DMS 273 (cell line): ENCODE measurements at regions not wholly inside any gene's neighbourhood (a gene's known extent, or its start where the extent isn't known, plus 50 kb on each side); places are given as distances from the start of the nearest gene placed in this dataset.

Source experiments
- DNase-seq: peaks from one replicate; lab custom pipeline; 2025; ENCODE audit not compliant: unreplicated experiment; lab: John Stamatoyannopoulos, UW

DNA sequence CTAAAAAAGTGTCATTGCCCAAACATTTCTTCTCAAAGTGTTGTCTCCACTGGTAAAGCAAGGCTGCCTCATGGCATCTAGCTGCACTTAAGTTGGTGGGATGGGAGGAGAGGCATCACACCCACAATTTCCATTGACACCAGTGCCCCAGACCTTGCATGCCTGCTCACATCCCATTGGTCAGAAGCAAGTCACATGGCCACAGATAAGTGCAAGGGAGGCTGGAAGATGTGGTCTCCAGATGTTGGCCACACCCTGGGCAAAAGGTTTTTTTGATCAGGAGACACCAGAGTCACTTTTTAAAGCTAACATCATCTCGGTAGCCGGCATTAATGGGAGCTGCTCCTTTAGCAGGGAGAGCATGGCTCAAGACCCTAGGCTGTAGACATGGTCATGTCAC is 157.1 kb upstream of the CST7 start:
- no peak for DNase-seq

DNA sequence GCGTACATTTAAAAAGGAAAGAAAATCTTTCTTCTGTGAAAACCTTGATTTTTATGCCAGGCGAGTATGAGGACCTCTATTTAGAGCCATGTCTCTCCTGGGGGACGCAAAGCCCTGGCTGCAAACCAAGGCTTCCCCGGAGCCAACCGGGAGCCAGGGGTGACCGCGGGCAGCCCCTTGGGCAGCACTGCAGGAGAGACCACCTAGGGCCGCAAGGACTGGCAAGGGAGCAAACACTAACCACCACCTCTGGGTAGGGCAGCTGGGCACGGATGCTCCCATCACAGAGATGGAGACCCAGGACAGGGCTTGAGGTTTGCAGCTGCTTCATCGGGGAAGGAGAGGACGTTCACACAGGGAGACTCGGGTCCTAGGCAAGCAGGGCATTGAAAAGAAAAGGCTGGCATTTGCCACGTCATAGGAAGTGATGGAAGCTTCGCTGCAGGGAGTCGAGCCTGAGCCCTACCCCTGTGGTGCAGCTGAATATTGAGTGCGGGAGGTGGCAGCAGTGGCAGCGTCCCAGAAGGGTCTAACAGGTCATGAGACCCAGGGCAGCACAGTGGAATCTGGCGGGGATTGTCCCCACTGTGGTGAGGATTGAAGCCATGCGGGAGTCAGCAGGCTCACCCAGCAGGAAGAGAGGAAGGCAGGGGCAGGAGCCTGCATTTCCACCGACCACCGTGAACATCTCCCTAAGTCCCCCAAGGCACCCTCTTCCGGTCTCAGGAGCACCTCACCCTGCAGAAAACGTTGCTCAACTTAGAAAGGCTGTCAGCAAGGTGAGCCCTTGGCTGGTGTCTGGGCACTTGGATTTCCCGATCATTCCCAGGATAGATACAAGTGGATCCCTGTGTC is 156.2 kb upstream of the CST7 start:
- DNase-seq = no peak

- no peak for DNase-seq
Measured at GRCh38 chr20:24795436-24795835, 153.6 kb upstream of the CST7 start.

DNA sequence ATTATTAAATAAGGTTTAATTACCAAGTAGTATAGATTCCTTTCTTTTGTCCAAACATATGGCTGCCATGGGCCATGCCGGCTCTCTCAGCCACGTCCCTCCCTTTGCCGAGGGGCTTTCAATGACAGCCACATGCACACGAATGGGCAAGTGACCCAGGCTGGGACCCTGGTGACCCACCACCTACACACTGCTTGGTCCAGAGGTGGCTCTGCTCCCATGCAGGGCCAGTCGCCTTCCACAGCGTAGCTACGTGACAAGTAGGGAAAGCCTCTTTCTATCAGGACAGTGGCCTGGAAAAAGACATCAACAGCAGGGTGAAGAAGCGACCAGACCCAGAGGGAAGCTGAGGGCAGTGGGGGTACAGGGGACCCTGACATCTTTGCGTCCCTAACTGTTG is 152.8 kb upstream of the CST7 start:
- no peak for DNase-seq

- DNase-seq = no peak
Measured at GRCh38 chr20:24797113-24797512, 152.0 kb upstream of the CST7 start.

- no peak for DNase-seq
Measured at GRCh38 chr20:24797745-24798655, 151.1 kb upstream of the CST7 start.

GRCh38 chr20:24798930-24799705 is 150.0 kb upstream of the CST7 start:
- no peak for DNase-seq

DNA sequence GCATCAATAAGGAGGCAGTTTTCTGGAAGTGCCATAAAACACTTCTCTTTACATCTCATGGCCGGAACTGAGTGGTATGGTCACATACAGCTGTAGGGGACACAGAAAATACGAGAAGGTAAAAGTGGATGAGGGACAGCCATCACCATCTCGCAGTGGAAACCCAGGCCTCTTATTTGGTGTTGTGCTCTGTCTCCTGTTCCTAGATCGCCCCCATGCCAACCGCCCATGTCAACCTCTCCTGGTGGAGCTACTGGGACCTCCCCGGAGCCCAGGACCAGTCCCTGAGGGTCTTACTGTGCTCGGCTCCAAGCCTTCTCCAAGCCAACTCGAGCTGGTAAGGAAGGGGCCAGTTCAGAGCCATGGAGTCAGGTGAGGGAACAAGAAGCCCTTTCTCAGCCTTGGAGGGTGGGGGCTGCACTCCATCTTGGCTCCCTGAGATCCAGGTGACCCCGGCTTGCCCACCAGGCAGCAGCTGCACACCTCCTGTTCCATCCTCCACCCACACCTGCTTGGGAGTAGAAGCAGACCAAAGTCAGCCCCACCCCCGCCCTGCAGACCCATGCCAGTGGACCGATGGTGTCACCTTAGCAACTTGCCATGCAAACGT is 149.0 kb upstream of the CST7 start:
- DNase-seq = no peak

DNA sequence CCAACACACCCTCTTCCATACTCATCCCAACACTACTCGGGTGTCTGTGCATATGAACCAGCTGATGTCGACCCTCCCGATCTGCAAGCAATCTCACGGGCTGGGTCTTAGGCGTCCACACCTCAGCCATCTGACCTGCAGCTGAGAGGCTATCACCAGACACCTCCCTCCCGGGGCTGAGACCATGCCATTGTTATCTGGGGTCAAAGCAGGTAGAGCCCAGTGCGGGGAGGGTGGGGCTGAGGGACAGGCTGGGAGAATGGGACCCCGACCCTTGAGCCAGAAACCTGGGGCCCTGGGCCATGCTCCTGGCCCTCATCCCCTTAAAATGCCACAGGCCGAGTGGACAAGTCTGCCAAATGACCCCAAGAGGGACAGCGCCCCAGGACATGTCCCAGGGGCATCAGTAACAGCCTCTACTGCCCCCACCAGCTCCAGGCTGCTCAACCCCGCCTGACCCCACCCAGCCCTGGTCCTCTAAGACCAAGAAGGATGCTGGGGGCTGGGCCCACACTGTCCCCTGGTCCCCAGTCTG is 146.7 kb upstream of the CST7 start:
- DNase-seq = no peak

GRCh38 chr20:24804481-24805206 is 144.4 kb upstream of the CST7 start:
- DNase-seq = no peak

DNA sequence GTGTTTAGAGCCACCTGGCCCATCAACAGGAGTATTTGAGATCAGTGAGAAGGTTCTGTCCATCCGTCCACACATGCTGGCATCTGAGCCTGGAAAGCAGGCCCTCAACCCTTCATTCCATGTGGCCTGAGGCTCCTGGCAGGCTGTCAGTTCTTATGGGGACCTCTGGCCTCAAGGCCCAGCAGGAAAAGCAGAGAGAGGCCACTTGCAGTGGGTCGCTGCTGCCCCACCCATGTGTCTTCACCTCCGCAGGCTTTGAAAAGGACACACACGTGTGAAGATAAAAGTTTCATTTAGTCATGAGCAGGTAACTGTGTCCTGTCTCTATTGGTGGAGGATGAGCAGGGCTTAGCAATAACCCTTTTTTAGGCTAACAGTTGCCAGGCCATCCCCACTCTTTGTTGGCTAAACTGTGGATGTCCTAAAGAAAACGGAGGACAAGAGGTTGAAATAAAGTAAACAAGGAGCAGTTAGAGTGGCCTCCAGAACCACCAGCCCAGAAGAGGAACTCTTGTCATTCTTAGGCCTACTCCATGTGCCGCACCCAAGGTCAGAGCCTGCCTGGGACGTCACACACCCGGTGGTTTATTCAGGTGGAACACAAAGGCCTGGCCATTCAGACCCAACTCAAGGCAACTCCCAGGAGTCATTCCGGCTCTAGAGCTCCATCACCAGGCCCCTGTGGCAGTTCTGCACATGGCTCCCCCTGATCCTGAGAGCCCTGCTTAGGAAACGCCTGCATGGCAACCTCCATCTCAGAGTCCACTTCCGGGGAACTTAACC is 143.4 kb upstream of the CST7 start:
- DNase-seq = no peak

GRCh38 chr20:24806705-24807676 is 142.1 kb upstream of the CST7 start:
- DNase-seq = no peak

DNA sequence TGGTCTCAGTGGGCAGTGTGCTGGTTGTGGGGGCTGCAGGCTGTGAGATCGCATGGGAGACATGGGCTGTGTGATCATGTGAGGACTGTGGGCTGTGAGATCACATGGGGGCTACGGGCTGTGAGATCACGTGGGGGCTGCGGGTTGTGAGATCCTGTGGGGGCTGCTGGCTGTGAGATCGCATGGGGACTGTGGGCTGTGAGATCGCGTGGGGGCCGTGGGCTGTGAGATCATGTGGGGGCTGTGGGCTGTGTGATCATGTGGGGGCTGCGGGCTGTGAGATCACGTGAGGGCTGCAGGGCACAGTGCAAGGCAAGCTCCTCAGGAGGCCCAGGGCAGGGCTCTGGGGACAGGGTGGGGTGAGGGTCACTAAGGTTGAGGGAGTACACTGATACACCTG is 140.5 kb upstream of the CST7 start:
- DNase-seq = no peak

DNA sequence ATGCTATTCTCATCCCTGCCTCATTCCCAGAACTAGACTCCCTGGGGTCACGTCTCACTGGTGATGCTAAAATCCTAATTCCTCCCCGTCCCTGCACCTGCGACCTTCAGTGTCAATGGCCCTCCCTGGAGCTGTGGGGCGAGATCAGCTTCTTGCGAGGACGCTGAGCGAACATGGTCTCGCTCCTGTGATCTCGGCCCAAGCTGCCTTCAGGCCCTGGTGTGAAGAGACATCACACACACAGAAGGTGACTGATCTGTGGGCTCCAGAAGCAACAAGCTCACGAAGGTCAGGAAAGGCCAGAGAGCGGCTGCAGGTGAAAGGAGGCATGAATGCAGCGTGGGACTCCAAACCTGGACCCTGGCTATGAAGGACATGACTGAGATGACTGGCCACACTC is 139.5 kb upstream of the CST7 start:
- DNase-seq = no peak

GRCh38 chr20:24810676-24811407 is 138.2 kb upstream of the CST7 start:
- DNase-seq = no peak

- DNase-seq = no peak
Measured at GRCh38 chr20:24812373-24812772, 136.7 kb upstream of the CST7 start.

DNA sequence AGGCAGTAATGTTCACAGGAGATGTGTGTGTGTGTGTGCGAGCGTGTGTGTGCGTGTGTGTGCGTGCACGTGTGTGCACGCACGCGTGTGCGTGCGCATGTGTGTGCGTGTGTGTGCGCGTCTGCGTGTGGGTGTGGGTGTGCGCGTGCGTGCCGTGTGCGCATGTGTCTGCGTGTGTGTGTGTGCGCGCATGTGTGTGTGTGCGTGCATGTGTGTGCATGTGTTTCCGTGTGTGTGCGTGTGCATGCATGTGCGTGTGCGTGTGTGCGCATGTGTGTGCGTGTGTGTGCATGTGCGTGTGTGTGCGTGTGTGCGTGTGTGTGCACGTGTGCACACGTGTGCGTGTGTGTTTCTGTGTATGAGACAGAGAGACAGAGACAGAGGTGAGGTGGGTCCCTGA is 136.0 kb upstream of the CST7 start:
- no peak for DNase-seq
